ENCODE measurements at regions not wholly inside any gene's neighbourhood (a gene's known extent, or its start where the extent isn't known, plus 50 kb on each side); places are given as distances from the start of the nearest gene placed in this dataset.

GRCh38 chr10:8146650-8147049 is 92.2 kb downstream of the GATA3 start:
- no peak for TF ChIP-seq CTCF (IDR thresholded peaks at IDR 0.05; ENCODE audit: low read length)
- no peak for TF ChIP-seq EZH2 (IDR thresholded peaks at IDR 0.05; ENCODE audit: borderline replicate concordance, low read length)
